ENCODE measurements at regions not wholly inside any gene's neighbourhood (a gene's known extent, or its start where the extent isn't known, plus 50 kb on each side); places are given as distances from the start of the nearest gene placed in this dataset.

- TF ChIP-seq, protein P1, sequence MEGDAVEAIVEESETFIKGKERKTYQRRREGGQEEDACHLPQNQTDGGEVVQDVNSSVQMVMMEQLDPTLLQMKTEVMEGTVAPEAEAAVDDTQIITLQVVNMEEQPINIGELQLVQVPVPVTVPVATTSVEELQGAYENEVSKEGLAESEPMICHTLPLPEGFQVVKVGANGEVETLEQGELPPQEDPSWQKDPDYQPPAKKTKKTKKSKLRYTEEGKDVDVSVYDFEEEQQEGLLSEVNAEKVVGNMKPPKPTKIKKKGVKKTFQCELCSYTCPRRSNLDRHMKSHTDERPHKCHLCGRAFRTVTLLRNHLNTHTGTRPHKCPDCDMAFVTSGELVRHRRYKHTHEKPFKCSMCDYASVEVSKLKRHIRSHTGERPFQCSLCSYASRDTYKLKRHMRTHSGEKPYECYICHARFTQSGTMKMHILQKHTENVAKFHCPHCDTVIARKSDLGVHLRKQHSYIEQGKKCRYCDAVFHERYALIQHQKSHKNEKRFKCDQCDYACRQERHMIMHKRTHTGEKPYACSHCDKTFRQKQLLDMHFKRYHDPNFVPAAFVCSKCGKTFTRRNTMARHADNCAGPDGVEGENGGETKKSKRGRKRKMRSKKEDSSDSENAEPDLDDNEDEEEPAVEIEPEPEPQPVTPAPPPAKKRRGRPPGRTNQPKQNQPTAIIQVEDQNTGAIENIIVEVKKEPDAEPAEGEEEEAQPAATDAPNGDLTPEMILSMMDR (IDR thresholded peaks at IDR 0.05; ENCODE audit: low read depth, low read length): no peak
- TF ChIP-seq POLR2A (IDR thresholded peaks at IDR 0.05; ENCODE audit: extremely low read depth, insufficient read length): no peak
Measured at GRCh38 chr22:27090611-27091011, 433.2 kb downstream of the MIAT start.

Data from NB4 (cell line).